ENCODE measurements at regions not wholly inside any gene's neighbourhood (a gene's known extent, or its start where the extent isn't known, plus 50 kb on each side); places are given as distances from the start of the nearest gene placed in this dataset.

DNA sequence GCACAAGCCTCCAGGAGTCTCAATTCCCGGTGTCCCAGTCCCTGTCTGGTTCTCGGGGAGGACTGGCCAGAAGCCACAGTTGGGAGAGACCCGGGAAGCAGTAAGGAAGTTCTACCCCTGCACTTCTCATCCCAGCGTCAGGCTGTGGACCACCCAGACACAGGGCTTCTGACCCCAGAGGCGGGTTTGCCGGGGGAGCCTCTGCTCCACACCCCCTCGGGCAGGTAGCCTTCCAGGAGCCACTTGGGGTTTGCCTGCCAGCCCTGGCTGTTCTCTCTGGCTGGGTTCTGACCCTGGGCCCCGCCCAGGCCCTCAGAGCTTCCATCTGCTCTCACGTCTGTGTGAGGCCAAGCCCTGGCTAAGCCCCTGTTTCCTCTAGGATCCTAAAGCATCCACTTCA lies 94.4 kb upstream of the GPC1 start:
- no peak for TF ChIP-seq POLR2AphosphoS5 (IDR thresholded peaks at IDR 0.05; ENCODE audit: insufficient read depth in 1 of 2, low read depth in 1 of 2)
- TF ChIP-seq, protein P1, sequence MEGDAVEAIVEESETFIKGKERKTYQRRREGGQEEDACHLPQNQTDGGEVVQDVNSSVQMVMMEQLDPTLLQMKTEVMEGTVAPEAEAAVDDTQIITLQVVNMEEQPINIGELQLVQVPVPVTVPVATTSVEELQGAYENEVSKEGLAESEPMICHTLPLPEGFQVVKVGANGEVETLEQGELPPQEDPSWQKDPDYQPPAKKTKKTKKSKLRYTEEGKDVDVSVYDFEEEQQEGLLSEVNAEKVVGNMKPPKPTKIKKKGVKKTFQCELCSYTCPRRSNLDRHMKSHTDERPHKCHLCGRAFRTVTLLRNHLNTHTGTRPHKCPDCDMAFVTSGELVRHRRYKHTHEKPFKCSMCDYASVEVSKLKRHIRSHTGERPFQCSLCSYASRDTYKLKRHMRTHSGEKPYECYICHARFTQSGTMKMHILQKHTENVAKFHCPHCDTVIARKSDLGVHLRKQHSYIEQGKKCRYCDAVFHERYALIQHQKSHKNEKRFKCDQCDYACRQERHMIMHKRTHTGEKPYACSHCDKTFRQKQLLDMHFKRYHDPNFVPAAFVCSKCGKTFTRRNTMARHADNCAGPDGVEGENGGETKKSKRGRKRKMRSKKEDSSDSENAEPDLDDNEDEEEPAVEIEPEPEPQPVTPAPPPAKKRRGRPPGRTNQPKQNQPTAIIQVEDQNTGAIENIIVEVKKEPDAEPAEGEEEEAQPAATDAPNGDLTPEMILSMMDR (IDR thresholded peaks at IDR 0.05): no peak
